NT2/D1 (cell line): ENCODE measurements at regions not wholly inside any gene's neighbourhood (a gene's known extent, or its start where the extent isn't known, plus 50 kb on each side); places are given as distances from the start of the nearest gene placed in this dataset.

Source experiments
- SUZ12 ChIP-seq: IDR thresholded peaks from 2 replicates; pipeline ENCODE4 v1.6.1; 2011; ENCODE audit not compliant: insufficient read length, insufficient read depth; ENCODE audit errors: extremely low read depth
- YY1 ChIP-seq: IDR thresholded peaks from 2 replicates; pipeline ENCODE4 v1.6.1; 2011; ENCODE audit not compliant: insufficient read length, insufficient read depth

DNA sequence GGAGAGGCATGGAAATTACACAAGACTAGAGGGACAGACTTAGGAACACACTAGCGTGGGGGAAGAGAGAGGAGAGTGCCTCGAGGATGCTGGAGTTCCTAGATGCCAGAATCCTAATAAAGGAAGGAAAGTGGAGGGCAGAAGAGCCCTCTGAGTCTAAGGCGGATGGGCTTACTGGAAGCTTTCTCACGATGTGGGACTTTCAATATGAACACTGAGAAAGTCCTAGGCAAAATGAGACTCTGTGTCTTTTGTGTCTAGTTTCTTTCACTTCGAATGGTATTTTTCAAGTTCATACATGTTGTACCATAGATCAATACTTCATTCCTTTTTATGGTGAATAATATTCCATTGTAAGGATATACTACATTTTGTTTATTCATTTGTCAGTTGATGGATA lies 239.4 kb downstream of the NSG2 start:
- TF ChIP-seq YY1 (no peak), SUZ12 (no peak)
